GM21423 (cell line): ENCODE measurements at regions not wholly inside any gene's neighbourhood (a gene's known extent, or its start where the extent isn't known, plus 50 kb on each side); places are given as distances from the start of the nearest gene placed in this dataset.
"Not testable (repeated sequence)": the region's sequence is repeated elsewhere in the genome, so short reads cannot be mapped to it uniquely, and the experiment has no call there.

Source experiments
- ATAC-seq: cut with Tn5 transposase; IDR thresholded peaks from one replicate; pipeline ENCODE4 v1.9.1; 2021; ENCODE audit warnings: mild to moderate bottlenecking, moderate library complexity; ENCODE audit not compliant: unreplicated experiment

GRCh38 chr6:106749609-106750008 is 120.2 kb downstream of the QRSL1 start:
- ATAC-seq: no peak

- ATAC-seq: no peak
These were observed 119.3 kb downstream of the QRSL1 start for GRCh38 chr6:106748547-106749207.

GRCh38 chr6:106747139-106747538 is 117.8 kb downstream of the QRSL1 start:
- no peak for ATAC-seq

- ATAC-seq: no peak
These were observed 117.3 kb downstream of the QRSL1 start for GRCh38 chr6:106746652-106747051.

- ATAC-seq: no peak
These were observed 116.6 kb downstream of the QRSL1 start for GRCh38 chr6:106745824-106746582.

- ATAC-seq: no peak
These were observed 115.9 kb downstream of the QRSL1 start for GRCh38 chr6:106745197-106745770.

- no peak for ATAC-seq
These were observed 115.4 kb downstream of the QRSL1 start for GRCh38 chr6:106744781-106745180.

GRCh38 chr6:106744029-106744428 is 114.7 kb downstream of the QRSL1 start:
- ATAC-seq: not testable (repeated sequence)

GRCh38 chr6:106743612-106744011 is 114.2 kb downstream of the QRSL1 start:
- no peak for ATAC-seq

GRCh38 chr6:106740287-106740686 is 110.9 kb downstream of the QRSL1 start:
- ATAC-seq: no peak

- ATAC-seq: no peak
These were observed 110.0 kb downstream of the QRSL1 start for GRCh38 chr6:106739387-106739786.

- no peak for ATAC-seq
These were observed 107.1 kb downstream of the QRSL1 start for GRCh38 chr6:106736502-106736901.

- no peak for ATAC-seq
These were observed 106.5 kb downstream of the QRSL1 start for GRCh38 chr6:106735828-106736227.

- no peak for ATAC-seq
These were observed 105.8 kb downstream of the QRSL1 start for GRCh38 chr6:106735136-106735633.

GRCh38 chr6:106733386-106733785 is 104.0 kb downstream of the QRSL1 start:
- ATAC-seq: no peak

GRCh38 chr6:106732376-106732940 is 103.1 kb downstream of the QRSL1 start:
- no peak for ATAC-seq

GRCh38 chr6:106731843-106732160 is 102.4 kb downstream of the QRSL1 start:
- ATAC-seq: no peak

- ATAC-seq: no peak
These were observed 101.9 kb downstream of the QRSL1 start for GRCh38 chr6:106731144-106731842.

GRCh38 chr6:106730718-106731117 is 101.3 kb downstream of the QRSL1 start:
- no peak for ATAC-seq

- ATAC-seq: no peak
These were observed 100.9 kb downstream of the QRSL1 start for GRCh38 chr6:106730264-106730663.

- ATAC-seq: no peak
These were observed 100.5 kb downstream of the QRSL1 start for GRCh38 chr6:106729841-106730240.
